Naive thymus-derived CD4-positive, alpha-beta T cell (primary cell): ENCODE measurements at regions not wholly inside any gene's neighbourhood (a gene's known extent, or its start where the extent isn't known, plus 50 kb on each side); places are given as distances from the start of the nearest gene placed in this dataset.

Experiments used
- ATAC-seq: fragments of 150-1000 bp; cut with Tn5 transposase; 2 replicates; pipeline ENCODE4 v1.10.0; 2021; ENCODE audit warnings: mild to moderate bottlenecking, moderate library complexity
- CTCF ChIA-PET: fragments of 350-600 bp; sonication (Branson Sonifier 250); formaldehyde crosslinking; loops from one replicate; lab custom pipeline; 2021; ENCODE audit warnings: antibody characterized with exemption; lab: Charles Lee
- POLR2A ChIA-PET: fragments of 350-600 bp; sonication (Branson Sonifier 250); formaldehyde crosslinking; loops from one replicate; lab custom pipeline; 2021; ENCODE audit warnings: antibody characterized with exemption, inconsistent platforms; lab: Charles Lee
- DNase-seq, 9 donors: peaks; one replicate each; pipeline versions ENCODE4 v3.0.0 to v3.0.0-alpha.2; 2020 to 2022; ENCODE audit warnings: mixed read lengths in 1 of 9
- H3K27ac ChIP-seq: one replicate; pipeline ENCODE4 v1.7.0; 2013; ENCODE audit warnings: mild to moderate bottlenecking, low read depth, low read length, moderate library complexity
- H3K27me3 ChIP-seq, 2 donors: one replicate each; pipeline ENCODE4 v1.7.0; 2013; ENCODE audit warnings: low read length in 2 of 2, mild to moderate bottlenecking in 2 of 2, moderate library complexity in 2 of 2; ENCODE audit not compliant: control insufficient read depth in 2 of 2, insufficient read depth in 2 of 2
- H3K36me3 ChIP-seq, 3 experiments: 1 replicate in 2 of 3; 2 replicates in 1 of 3; pipeline ENCODE4 v1.7.0; 2013; ENCODE audit warnings: low read length in 3 of 3, mild to moderate bottlenecking in 3 of 3, moderate library complexity in 1 of 3; ENCODE audit not compliant: insufficient read depth in 3 of 3, control insufficient read depth in 2 of 3
- H3K4me1 ChIP-seq, 2 donors: one replicate each; pipeline ENCODE4 v1.7.0; 2013; ENCODE audit warnings: low read length in 2 of 2, mild to moderate bottlenecking in 2 of 2, moderate library complexity in 1 of 2; ENCODE audit not compliant: control insufficient read depth in 2 of 2, insufficient read depth in 2 of 2
- H3K4me3 ChIP-seq: 2 replicates; pipeline ENCODE4 v1.7.0; 2013; ENCODE audit warnings: mild to moderate bottlenecking, low read length
- H3K9me3 ChIP-seq, 3 experiments: 1 replicate in 2 of 3; 2 replicates in 1 of 3; pipeline ENCODE4 v1.7.0; 2013; ENCODE audit warnings: low read length in 3 of 3; ENCODE audit not compliant: control insufficient read depth in 2 of 3
- H3K27ac Mint-ChIP-seq, 9 donors: one replicate each; pipeline ENCODE4 v1.8.0; 2020 to 2022; ENCODE audit warnings: mixed read lengths in 9 of 9, mild to moderate bottlenecking in 8 of 9, moderate library complexity in 5 of 9, inconsistent platforms in 2 of 9
- H3K27me3 Mint-ChIP-seq, 5 donors: one replicate each; pipeline ENCODE4 v1.8.0; 2021 to 2022; ENCODE audit warnings: mixed read lengths in 5 of 5, mild to moderate bottlenecking in 1 of 5
- H3K36me3 Mint-ChIP-seq, 5 donors: one replicate each; pipeline ENCODE4 v1.8.0; 2020 to 2022; ENCODE audit warnings: mixed read lengths in 5 of 5, mild to moderate bottlenecking in 3 of 5, inconsistent platforms in 1 of 5
- H3K4me1 Mint-ChIP-seq, 7 donors: one replicate each; pipeline ENCODE4 v1.8.0; 2020 to 2022; ENCODE audit warnings: mixed read lengths in 7 of 7, mild to moderate bottlenecking in 3 of 7, inconsistent platforms in 1 of 7
- H3K4me3 Mint-ChIP-seq, 10 donors: one replicate each; pipeline ENCODE4 v1.8.0; 2020 to 2022; ENCODE audit warnings: mild to moderate bottlenecking in 10 of 10, mixed read lengths in 10 of 10, moderate library complexity in 6 of 10, inconsistent platforms in 2 of 10
- H3K9me3 Mint-ChIP-seq, 11 donors: one replicate each; pipeline ENCODE4 v1.8.0; 2020 to 2022; ENCODE audit warnings: mixed read lengths in 11 of 11, mild to moderate bottlenecking in 4 of 11, inconsistent platforms in 1 of 11, moderate library complexity in 1 of 11
- intact Hi-C, 2 donors: fragments of 100-400 bp; cut with micrococcal nuclease; formaldehyde crosslinking; loops; one replicate each; pipeline ENCODE4 v1.15.1; 2023

- no peak overlapping the region for H3K27ac ChIP-seq
- ChIA-PET CTCF (no interaction called here), POLR2A (no interaction called here)
Observed at GRCh38 chr13:63337041-63337440, 1921.4 kb upstream of the PCDH20 start.

DNA sequence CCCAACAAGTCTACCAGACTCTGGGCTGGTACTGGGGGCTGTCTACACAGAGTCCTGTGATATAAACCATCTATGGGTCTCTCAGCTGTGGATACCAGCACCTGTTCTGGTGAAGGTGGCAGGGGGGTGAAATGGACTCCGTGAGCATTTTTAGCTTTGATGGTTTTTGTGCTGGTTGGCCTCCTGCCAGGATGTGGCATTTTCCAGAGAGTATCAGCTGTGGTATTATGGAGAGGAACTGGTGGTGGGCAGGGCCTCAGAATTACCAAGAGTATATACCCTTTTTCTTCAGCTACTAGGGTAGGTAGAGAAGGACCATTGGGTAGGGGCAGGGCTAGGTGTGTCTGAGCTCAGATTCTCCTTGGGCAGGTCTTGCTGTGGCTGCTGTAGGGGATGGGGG lies 1920.9 kb upstream of the PCDH20 start:
- peaks cover 6 to 29% (median 12%) of the 10 kb centered on the region in 11 donors for H3K9me3 Mint-ChIP-seq
- no peaks in the 10 kb centered on the region for H3K36me3 Mint-ChIP-seq
- Histone ChIP-seq H3K27me3 (no peaks in the 10 kb centered on the region), H3K36me3 (no peaks in the 10 kb centered on the region), H3K27ac (no peak overlapping the region), H3K4me1 (no peaks in the 10 kb centered on the region), H3K9me3 (peaks cover 0 to 8% (median 3%) of the 10 kb centered on the region in 3 experiments), H3K4me3 (no peak overlapping the region)
- H3K27me3 Mint-ChIP-seq, result no peaks in the 10 kb centered on the region
- no peaks in the 10 kb centered on the region for H3K4me1 Mint-ChIP-seq
- intact Hi-C loops, result no loop called here
- no peak for DNase-seq
- H3K4me3 Mint-ChIP-seq, result no peak overlapping the region
- no peak for ATAC-seq
- POLR2A ChIA-PET, result no interaction called here
- H3K27ac Mint-ChIP-seq, result no peak overlapping the region
- CTCF ChIA-PET, result no interaction called here

More at GRCh38 chr13:63337041-63337440, 1921.4 kb upstream of the PCDH20 start:
- H3K27me3 Mint-ChIP-seq, result no peaks in the 10 kb centered on the region
- intact Hi-C loops, result no loop called here
- H3K9me3 ChIP-seq, result peaks cover 0 to 8% (median 3%) of the 10 kb centered on the region in 3 experiments
- no peak for ATAC-seq
- H3K27me3 ChIP-seq, result no peaks in the 10 kb centered on the region
- H3K9me3 Mint-ChIP-seq, result peaks cover 6 to 29% (median 12%) of the 10 kb centered on the region in 11 donors
- no peaks in the 10 kb centered on the region for H3K36me3 Mint-ChIP-seq
- H3K4me3 ChIP-seq, result no peak overlapping the region
- no peaks in the 10 kb centered on the region for H3K36me3 ChIP-seq
- no peaks in the 10 kb centered on the region for H3K4me1 ChIP-seq
- no peak for DNase-seq
- no peak overlapping the region for H3K27ac Mint-ChIP-seq
- no peak overlapping the region for H3K4me3 Mint-ChIP-seq
- H3K4me1 Mint-ChIP-seq, result no peaks in the 10 kb centered on the region

DNA sequence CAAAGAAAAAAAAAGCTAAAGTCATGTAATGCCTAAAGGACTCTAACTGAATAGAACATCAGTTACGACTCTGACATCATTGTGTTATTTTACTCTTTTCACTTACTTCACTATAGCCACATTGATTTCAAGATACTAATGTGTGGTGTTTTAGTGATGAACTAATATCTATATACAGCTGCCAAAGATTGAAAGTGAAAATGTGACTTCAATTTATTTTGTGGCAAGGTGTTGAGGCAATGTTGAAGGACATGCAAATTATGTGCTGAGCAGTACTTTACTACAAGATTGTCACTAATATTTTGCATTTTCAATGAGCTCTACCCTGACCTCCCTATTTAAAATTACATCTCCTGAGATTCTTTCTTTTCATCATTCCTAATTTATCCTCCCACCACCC lies 1911.9 kb upstream of the PCDH20 start:
- H3K36me3 ChIP-seq, result no peaks in the 10 kb centered on the region
- H3K27me3 ChIP-seq, result no peaks in the 10 kb centered on the region
- intact Hi-C loops, result no loop called here
- peaks cover 0 to 18% (median 5%) of the 10 kb centered on the region in 11 donors for H3K9me3 Mint-ChIP-seq
- H3K36me3 Mint-ChIP-seq, result no peaks in the 10 kb centered on the region
- ChIA-PET CTCF (no interaction called here), POLR2A (no interaction called here)
- no peaks in the 10 kb centered on the region for H3K4me1 ChIP-seq
- H3K27ac ChIP-seq, result no peak overlapping the region
- no peak overlapping the region for H3K4me3 ChIP-seq
- H3K4me3 Mint-ChIP-seq, result no peak overlapping the region
- H3K9me3 ChIP-seq, result no peaks in the 10 kb centered on the region
- DNase-seq (no peak), ATAC-seq (no peak)
- no peaks in the 10 kb centered on the region for H3K27me3 Mint-ChIP-seq
- H3K27ac Mint-ChIP-seq, result no peak overlapping the region
- no peaks in the 10 kb centered on the region for H3K4me1 Mint-ChIP-seq

DNA sequence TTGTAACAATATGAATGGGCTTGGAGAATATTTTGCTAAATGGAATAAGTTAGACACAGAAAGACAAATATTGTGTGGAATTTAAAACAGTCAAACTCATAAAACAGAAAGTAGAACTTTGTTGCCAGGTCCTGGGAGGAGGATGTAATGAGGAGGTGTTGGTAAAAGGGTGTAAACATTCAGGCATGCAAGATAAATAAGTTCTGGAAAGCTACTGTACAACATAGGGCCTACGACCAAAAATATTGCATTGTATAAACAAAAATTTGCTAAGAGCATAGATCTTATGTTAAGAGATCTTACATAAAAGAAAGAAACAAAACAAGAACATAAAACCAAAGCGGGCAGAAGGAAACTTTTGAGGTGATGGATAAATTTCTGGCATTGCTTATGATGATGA lies 1907.8 kb upstream of the PCDH20 start:
- Mint-ChIP-seq H3K36me3 (no peaks in the 10 kb centered on the region), H3K27ac (no peak overlapping the region), H3K4me3 (no peak overlapping the region), H3K27me3 (no peaks in the 10 kb centered on the region), H3K4me1 (no peaks in the 10 kb centered on the region), H3K9me3 (peaks cover 0 to 10% (median 2%) of the 10 kb centered on the region in 11 donors)
- no peak for DNase-seq
- H3K27me3 ChIP-seq, result no peaks in the 10 kb centered on the region
- ChIA-PET POLR2A (no interaction called here), CTCF (no interaction called here)
- no peaks in the 10 kb centered on the region for H3K4me1 ChIP-seq
- no peaks in the 10 kb centered on the region for H3K36me3 ChIP-seq
- no peaks in the 10 kb centered on the region for H3K9me3 ChIP-seq
- ATAC-seq, result no peak
- intact Hi-C loops, result no loop called here
- no peak overlapping the region for H3K27ac ChIP-seq
- no peak overlapping the region for H3K4me3 ChIP-seq

- POLR2A ChIA-PET, result no interaction called here
- no peak overlapping the region for H3K27ac Mint-ChIP-seq
- no peak for ATAC-seq
Observed at GRCh38 chr13:63311587-63311986, 1895.9 kb upstream of the PCDH20 start.

GRCh38 chr13:63308549-63309165 lies 1893.0 kb upstream of the PCDH20 start:
- no peak overlapping the region for H3K27ac ChIP-seq
- Mint-ChIP-seq H3K4me1 (no peaks in the 10 kb centered on the region), H3K4me3 (no peak overlapping the region), H3K27ac (no peak overlapping the region), H3K27me3 (no peaks in the 10 kb centered on the region), H3K36me3 (no peaks in the 10 kb centered on the region), H3K9me3 (peaks cover 2 to 17% (median 7%) of the 10 kb centered on the region in 11 donors)
- DNase-seq, result no peak
- ChIA-PET POLR2A (no interaction called here), CTCF (no interaction called here)
- peaks cover 0 to 5% (median 2%) of the 10 kb centered on the region in 3 experiments for H3K9me3 ChIP-seq
- intact Hi-C loops, result loop anchor here in 1 of 2 donors (10.0 kb wide), 1 partner anchor 64 kb away; no protein-coding TSS in a partner anchor
- H3K4me3 ChIP-seq, result no peak overlapping the region
- H3K27me3 ChIP-seq, result no peaks in the 10 kb centered on the region
- no peaks in the 10 kb centered on the region for H3K36me3 ChIP-seq
- ATAC-seq, result no peak
- H3K4me1 ChIP-seq, result no peaks in the 10 kb centered on the region

More at GRCh38 chr13:63311587-63311986, 1895.9 kb upstream of the PCDH20 start:
- Histone ChIP-seq H3K4me1 (no peaks in the 10 kb centered on the region), H3K36me3 (no peaks in the 10 kb centered on the region), H3K27ac (no peak overlapping the region), H3K27me3 (no peaks in the 10 kb centered on the region), H3K9me3 (peaks cover 0 to 9% (median 9%) of the 10 kb centered on the region in 3 experiments), H3K4me3 (no peak overlapping the region)
- Mint-ChIP-seq H3K27me3 (no peaks in the 10 kb centered on the region), H3K4me3 (no peak overlapping the region), H3K9me3 (peaks cover 2 to 18% (median 7%) of the 10 kb centered on the region in 11 donors), H3K36me3 (no peaks in the 10 kb centered on the region), H3K4me1 (no peaks in the 10 kb centered on the region)
- intact Hi-C loops, result no loop called here
- DNase-seq, result no peak
- CTCF ChIA-PET, result no interaction called here

DNA sequence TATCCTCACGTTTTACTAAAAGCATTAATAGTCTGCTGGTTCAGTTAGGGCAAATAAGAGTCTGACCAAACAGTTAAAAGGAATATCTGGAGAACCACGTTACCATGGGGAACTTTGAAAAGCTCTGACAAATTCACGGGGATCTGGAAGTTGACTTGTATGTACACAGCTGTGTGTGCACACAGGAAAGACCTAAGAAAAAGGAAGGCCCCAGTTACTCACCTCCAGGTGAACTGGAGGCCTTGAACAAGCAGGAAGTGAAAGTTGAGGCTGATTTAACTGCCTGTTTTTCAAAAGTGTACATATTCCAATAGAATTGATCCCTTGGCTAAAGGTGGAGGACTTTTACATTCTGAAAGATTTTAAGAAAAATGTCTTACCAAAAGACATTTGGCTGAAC lies 1891.6 kb upstream of the PCDH20 start:
- POLR2A ChIA-PET, result no interaction called here
- no peak overlapping the region for H3K27ac Mint-ChIP-seq

More for the DNA sequence above, 1891.6 kb upstream of the PCDH20 start:
- Histone ChIP-seq H3K4me3 (no peak overlapping the region), H3K9me3 (peaks cover 0 to 5% (median 0%) of the 10 kb centered on the region in 3 experiments), H3K27me3 (no peaks in the 10 kb centered on the region), H3K27ac (no peak overlapping the region), H3K36me3 (no peaks in the 10 kb centered on the region), H3K4me1 (no peaks in the 10 kb centered on the region)
- intact Hi-C loops, result loop anchor here in 1 of 2 donors (10.0 kb wide), 1 partner anchor 62 kb away; no protein-coding TSS in a partner anchor
- CTCF ChIA-PET, result no interaction called here
- Mint-ChIP-seq H3K27me3 (no peaks in the 10 kb centered on the region), H3K9me3 (peaks cover 0 to 14% (median 7%) of the 10 kb centered on the region in 11 donors), H3K4me3 (no peak overlapping the region), H3K4me1 (no peaks in the 10 kb centered on the region), H3K36me3 (no peaks in the 10 kb centered on the region)
- DNase-seq (no peak), ATAC-seq (no peak)
